PC-3 (cell line): ENCODE measurements at regions not wholly inside any gene's neighbourhood (a gene's known extent, or its start where the extent isn't known, plus 50 kb on each side); places are given as distances from the start of the nearest gene placed in this dataset.

Source experiments
- ATAC-seq: fragments of 200-7000 bp; cut with Tn5 transposase; 2 replicates; pipeline ENCODE4 v1.9.1; 2020; ENCODE audit warnings: mild to moderate bottlenecking, moderate library complexity
- BruUV-seq: library from RNA; stranded (reverse); fragments of 400-500 nt; replicated peaks from 2 replicates; lab custom pipeline; 2021; lab: Mats Ljungman, UMichigan
- CTCF ChIA-PET: fragments of 300-600 bp; sonication (Branson Sonifier 250); formaldehyde crosslinking; loops from one replicate; lab custom pipeline; 2022; ENCODE audit warnings: antibody characterized with exemption; lab: Charles Lee
- POLR2A ChIA-PET: fragments of 300-600 bp; sonication (Branson Sonifier 250); formaldehyde crosslinking; loops from one replicate; lab custom pipeline; 2022; ENCODE audit warnings: antibody characterized with exemption; ENCODE audit not compliant: unreplicated experiment; lab: Charles Lee
- DNase-seq: peaks from one replicate; pipeline ENCODE4 v3.0.0-alpha.2; 2015
- H2AFZ ChIP-seq: fragments of 300-600 bp; sonication (generic); 2 replicates; pipeline ENCODE4 v1.6.0; 2016; ENCODE audit warnings: antibody characterized with exemption, low read length
- H3F3A ChIP-seq: fragments of 300-600 bp; sonication (generic); one replicate; pipeline ENCODE4 v1.6.0; 2017; ENCODE audit warnings: antibody characterized with exemption, low read length, control low read depth, mild to moderate bottlenecking; ENCODE audit not compliant: unreplicated experiment
- H3K27ac ChIP-seq: fragments of 300-600 bp; sonication (generic); 2 replicates; pipeline ENCODE4 v1.5.1; 2016; ENCODE audit warnings: mild to moderate bottlenecking, low read length
- H3K27me3 ChIP-seq: fragments of 300-600 bp; sonication (generic); 2 replicates; pipeline ENCODE4 v1.6.1; 2016; ENCODE audit warnings: low read length, mixed read lengths
- H3K36me3 ChIP-seq: fragments of 300-600 bp; sonication (generic); 2 replicates; pipeline ENCODE4 v1.6.1; 2016; ENCODE audit warnings: low read depth, mixed run types, low read length, mixed read lengths
- H3K4me1 ChIP-seq: fragments of 300-600 bp; sonication (generic); 2 replicates; pipeline ENCODE4 v1.5.1; 2016; ENCODE audit warnings: low read length; ENCODE audit not compliant: insufficient read depth
- H3K4me2 ChIP-seq: fragments of 300-600 bp; sonication (generic); 2 replicates; pipeline ENCODE4 v1.6.0; 2016; ENCODE audit warnings: low read length
- H3K4me3 ChIP-seq: fragments of 300-600 bp; sonication (generic); 2 replicates; pipeline ENCODE4 v1.5.1; 2016; ENCODE audit warnings: mild to moderate bottlenecking, low read length, mixed read lengths
- H3K79me2 ChIP-seq: fragments of 300-600 bp; sonication (generic); 2 replicates; pipeline ENCODE4 v1.6.1; 2017; ENCODE audit warnings: low read length, mixed read lengths
- H3K9ac ChIP-seq: fragments of 300-600 bp; sonication (generic); 2 replicates; pipeline ENCODE4 v1.6.0; 2016; ENCODE audit warnings: mild to moderate bottlenecking, low read length
- H3K9me2 ChIP-seq: fragments of 300-600 bp; sonication (generic); replicated peaks from 2 replicates; pipeline ENCODE4 v1.6.1; 2016; ENCODE audit warnings: mixed run types, low read length, mixed read lengths
- H3K9me3 ChIP-seq: fragments of 300-600 bp; sonication (generic); 2 replicates; pipeline ENCODE4 v1.6.1; 2016; ENCODE audit warnings: low read length, mixed read lengths
- H4K20me1 ChIP-seq: fragments of 300-600 bp; sonication (generic); 2 replicates; pipeline ENCODE4 v1.6.1; 2016; ENCODE audit warnings: low read length, mixed read lengths
- CTCF ChIP-seq: fragments of 300-600 bp; sonication (generic); conservative IDR thresholded peaks from 2 replicates; pipeline ENCODE4 v1.5.1; 2017; ENCODE audit warnings: antibody characterized with exemption, low read depth, mild to moderate bottlenecking, low read length
- EZH2 ChIP-seq: fragments of 300-600 bp; sonication (generic); IDR thresholded peaks from one replicate; pipeline ENCODE4 v1.6.1; 2017; ENCODE audit warnings: antibody characterized with exemption, mild to moderate bottlenecking, low read length; ENCODE audit not compliant: unreplicated experiment
- EZH2phosphoT487 ChIP-seq: fragments of 300-600 bp; sonication (generic); IDR thresholded peaks from 2 replicates; pipeline ENCODE4 v1.6.1; 2018; ENCODE audit warnings: mild to moderate bottlenecking, antibody characterized with exemption, low read length, borderline replicate concordance
- intact Hi-C: fragments of 100-400 bp; cut with micrococcal nuclease; formaldehyde crosslinking; loops from 2 replicates; pipeline ENCODE4 v1.9.0; 2023

- H3K27me3 ChIP-seq, result no peaks in the 10 kb centered on the region
- no peak overlapping the region for H3K4me2 ChIP-seq
- H3K4me1 ChIP-seq, result no peaks in the 10 kb centered on the region
- DNase-seq (no peak), ATAC-seq (no peak)
- no peak overlapping the region for H2AFZ ChIP-seq
- H3K9me2 ChIP-seq, result no peaks in the 10 kb centered on the region
- H3K9me3 ChIP-seq, result peaks cover 18% of the 10 kb centered on the region; the same call in 1 of the 2 replicates
- POLR2A ChIA-PET, result no interaction called here
- BruUV-seq, result no TSS peak
- intact Hi-C loops, result no loop called here
- no peak for TF ChIP-seq EZH2
- TF ChIP-seq CTCF, result no peak
- no peak for TF ChIP-seq EZH2phosphoT487
- H3K36me3 ChIP-seq, result peaks cover 3% of the 10 kb centered on the region; the same call in 1 of the 2 replicates
- no peak overlapping the region for H3K4me3 ChIP-seq
- no peaks in the 10 kb centered on the region for H3F3A ChIP-seq
- CTCF ChIA-PET, result no interaction called here
- no peaks in the 10 kb centered on the region for H3K79me2 ChIP-seq
- H3K9ac ChIP-seq, result no peak overlapping the region
- no peaks in the 10 kb centered on the region for H4K20me1 ChIP-seq
- no peak overlapping the region for H3K27ac ChIP-seq
These were observed 159.4 kb downstream of the COPS8 start for GRCh38 chr2:237244976-237245646.

GRCh38 chr2:237250599-237250998 is 163.4 kb downstream of the COL6A3 start:
- intact Hi-C loops, result loop anchor here (5.0 kb wide), 1 partner anchor 72 kb away; no protein-coding TSS in a partner anchor
- Histone ChIP-seq H3K9me3 (no peaks in the 10 kb centered on the region), H3K9ac (no peak overlapping the region), H3K27me3 (no peaks in the 10 kb centered on the region), H3K27ac (no peak overlapping the region), H3K4me3 (no peak overlapping the region), H3K4me1 (peaks cover 34% of the 10 kb centered on the region), H3K9me2 (no peaks in the 10 kb centered on the region), H3F3A (no peaks in the 10 kb centered on the region), H4K20me1 (no peaks in the 10 kb centered on the region), H2AFZ (no peak overlapping the region), H3K4me2 (no peak overlapping the region), H3K79me2 (no peaks in the 10 kb centered on the region), H3K36me3 (no peaks in the 10 kb centered on the region)
- TF ChIP-seq CTCF, result no peak
- no peak for TF ChIP-seq EZH2
- no peak for TF ChIP-seq EZH2phosphoT487
- no peak for DNase-seq
- CTCF ChIA-PET, result no interaction called here
- POLR2A ChIA-PET, result no interaction called here
- no peak for ATAC-seq
- no TSS peak for BruUV-seq

- ChIA-PET CTCF (no interaction called here), POLR2A (no interaction called here)
- Histone ChIP-seq H3K9ac (no peak overlapping the region), H3K4me1 (peaks cover 48% of the 10 kb centered on the region), H3K9me3 (no peaks in the 10 kb centered on the region), H3K27ac (no peak overlapping the region), H2AFZ (no peak overlapping the region), H3K4me2 (no peak overlapping the region), H3K79me2 (no peaks in the 10 kb centered on the region), H3K36me3 (no peaks in the 10 kb centered on the region), H3F3A (no peaks in the 10 kb centered on the region), H4K20me1 (no peaks in the 10 kb centered on the region), H3K9me2 (no peaks in the 10 kb centered on the region), H3K27me3 (no peaks in the 10 kb centered on the region), H3K4me3 (no peak overlapping the region)
- no peak for TF ChIP-seq CTCF
- no peak for TF ChIP-seq EZH2phosphoT487
- no peak for TF ChIP-seq EZH2
- BruUV-seq, result no TSS peak
- no peak for ATAC-seq
- no peak for DNase-seq
- intact Hi-C loops, result loop anchor here (2.0 to 5.0 kb wide), 2 partner anchors 70 to 73 kb away; no protein-coding TSS in a partner anchor
These were observed 162.0 kb downstream of the COL6A3 start for GRCh38 chr2:237251986-237252385.
